Activated CD4-positive, alpha-beta T cell treated with anti-CD3 and anti-CD28 coated beads, Interleukin-2, amount 50 U/mL, for 16 hours (primary cell): ENCODE measurements at regions not wholly inside any gene's neighbourhood (a gene's known extent, or its start where the extent isn't known, plus 50 kb on each side); places are given as distances from the start of the nearest gene placed in this dataset.

ENCODE experiments used
- DNase-seq: peaks from one replicate; pipeline ENCODE4 v3.0.0-alpha.2; 2020

DNA sequence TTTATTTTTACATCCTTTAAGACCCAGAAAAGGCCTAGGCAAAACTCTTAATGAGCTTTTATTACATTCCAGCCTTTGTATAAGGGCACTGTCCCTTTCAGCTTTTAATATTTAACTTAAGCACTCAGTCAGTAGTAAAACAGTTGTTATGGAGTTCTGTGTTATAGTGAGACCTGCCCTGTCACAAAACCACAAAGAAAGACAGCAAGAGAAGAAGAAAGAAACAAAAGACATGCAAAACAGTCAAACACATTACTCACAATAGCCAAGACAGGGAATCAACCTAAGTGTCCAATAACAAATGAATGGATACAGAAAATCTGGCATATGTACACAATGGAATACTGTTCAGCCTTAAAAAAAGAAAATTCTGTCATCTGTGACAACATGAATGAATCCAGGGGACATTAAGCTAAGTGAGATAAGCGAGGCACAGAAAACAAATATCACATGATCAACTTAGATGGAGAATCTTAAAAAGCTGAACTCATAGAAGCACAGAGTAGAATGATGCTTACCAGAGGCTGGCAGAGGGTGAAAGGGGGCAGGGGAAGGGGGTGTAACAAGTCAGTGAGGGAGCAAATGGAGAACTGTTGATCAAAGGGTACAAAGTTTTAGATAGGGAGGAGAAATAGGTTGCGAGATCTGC lies 63.8 kb upstream of the CCNG1 start:
- DNase-seq, result no peak

DNA sequence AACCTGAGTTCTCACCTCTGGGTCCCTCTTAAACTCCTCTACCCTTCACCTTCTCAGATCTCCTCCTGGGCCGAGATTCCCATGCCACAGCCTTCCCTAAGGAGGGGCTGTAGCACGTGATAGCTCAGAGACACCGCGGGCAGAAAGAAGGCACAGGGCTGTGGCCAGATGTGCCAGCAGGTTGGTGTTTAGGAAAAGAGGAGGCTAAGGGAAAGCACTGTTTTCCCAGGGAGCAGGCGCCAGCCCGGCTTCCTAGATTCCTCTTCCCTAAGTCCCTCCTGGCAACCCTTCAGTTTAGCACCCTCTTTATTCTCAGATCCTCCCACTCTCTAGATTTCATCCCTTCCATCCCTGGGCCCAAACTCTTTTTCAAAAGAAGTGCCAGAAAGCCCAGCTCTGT lies 59.4 kb upstream of the CCNG1 start:
- DNase-seq, result no peak

DNA sequence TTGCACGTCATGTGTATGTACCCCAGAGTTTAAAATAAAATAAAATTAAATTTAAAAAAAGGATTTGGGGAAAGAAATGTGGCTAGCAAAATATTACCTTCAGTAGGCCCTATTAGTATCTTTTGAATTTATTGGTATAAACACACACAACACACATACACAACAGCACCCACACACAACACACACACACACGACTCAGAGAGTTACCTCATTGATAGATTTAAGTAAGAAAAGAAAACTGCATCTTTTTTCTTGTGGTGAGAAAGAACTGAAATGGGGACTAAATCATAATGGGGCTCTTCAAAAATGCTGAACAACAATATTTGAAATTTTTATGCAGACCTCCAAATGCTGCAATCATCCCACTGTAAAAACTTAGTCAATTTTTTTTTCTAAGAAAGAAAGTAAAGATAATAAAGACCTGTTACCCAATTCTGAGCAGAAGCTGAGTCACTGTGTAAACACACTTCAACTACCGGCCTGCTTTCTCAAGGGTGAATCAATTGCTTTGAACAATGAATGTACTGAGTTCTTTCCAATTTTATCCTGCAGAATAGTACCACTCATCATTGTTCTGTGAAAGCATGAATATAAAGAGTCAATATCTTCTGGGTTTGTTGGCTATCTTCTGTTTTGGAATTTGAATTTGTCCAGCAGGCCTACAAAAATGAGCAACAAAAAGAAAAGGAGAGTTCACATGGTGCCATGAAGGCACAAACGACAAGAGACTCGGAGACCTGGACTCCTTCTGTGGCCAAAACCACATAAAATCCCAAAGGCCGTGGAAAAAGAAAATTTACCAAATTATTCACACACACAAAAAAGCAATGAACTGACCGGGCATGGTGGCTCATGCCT lies 57.9 kb upstream of the CCNG1 start:
- no peak for DNase-seq

DNA sequence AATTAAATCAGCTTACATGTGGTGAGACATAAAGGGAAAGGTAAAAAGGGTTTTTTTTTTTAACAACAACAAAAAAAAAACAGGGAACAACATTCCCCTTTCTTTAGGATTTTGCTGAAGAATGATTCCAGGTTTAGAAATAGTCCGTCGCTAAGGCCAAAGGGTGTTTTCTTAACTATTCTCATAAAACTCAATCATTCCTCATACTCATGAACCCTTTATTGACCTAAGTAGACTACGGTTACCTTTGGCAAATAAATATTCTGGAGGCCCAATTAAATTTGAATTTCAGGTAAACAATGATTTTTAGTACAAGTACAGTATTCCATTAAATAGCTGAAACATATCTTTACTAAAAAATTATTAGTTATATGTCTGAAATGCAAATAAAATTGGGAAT lies 55.6 kb upstream of the CCNG1 start:
- no peak for DNase-seq

DNA sequence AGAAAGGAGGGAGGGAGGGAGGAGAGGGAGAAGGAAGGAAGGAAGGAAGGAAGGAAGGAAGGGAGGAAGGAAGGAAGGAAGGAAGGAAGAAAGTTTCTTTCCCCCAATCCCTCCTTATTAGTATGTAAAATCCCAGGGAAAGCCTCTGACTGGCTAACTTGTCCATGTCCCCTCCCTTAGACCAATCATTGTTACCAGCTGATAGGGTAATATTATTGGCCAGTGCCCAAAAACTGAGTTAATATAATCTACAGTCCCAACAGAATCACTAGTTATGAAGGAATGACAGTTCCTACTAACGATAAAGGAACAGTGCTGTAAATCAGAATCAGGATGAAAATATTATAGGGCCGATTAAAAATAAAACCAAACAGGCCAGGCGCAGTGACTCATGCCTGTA lies 53.6 kb upstream of the CCNG1 start:
- DNase-seq, result no peak

DNA sequence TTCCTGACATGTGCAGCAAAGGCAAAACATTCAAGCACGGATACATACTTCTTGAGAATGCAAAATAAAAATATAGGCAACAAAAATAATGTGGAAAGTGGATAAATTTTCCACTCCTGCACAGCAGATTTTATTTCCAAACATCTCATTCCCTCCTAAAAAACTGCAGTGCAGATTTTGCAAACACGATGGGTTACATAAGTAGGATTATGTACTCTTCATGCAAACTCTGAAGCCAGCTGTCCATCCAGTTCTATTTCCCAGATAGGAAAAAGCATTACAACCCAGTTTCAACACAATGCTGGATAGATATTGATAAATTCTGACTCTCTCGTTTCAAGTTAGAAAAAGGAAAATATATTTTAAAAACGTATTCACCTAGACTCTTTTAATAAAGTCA lies 52.7 kb upstream of the CCNG1 start:
- DNase-seq, result no peak

DNA sequence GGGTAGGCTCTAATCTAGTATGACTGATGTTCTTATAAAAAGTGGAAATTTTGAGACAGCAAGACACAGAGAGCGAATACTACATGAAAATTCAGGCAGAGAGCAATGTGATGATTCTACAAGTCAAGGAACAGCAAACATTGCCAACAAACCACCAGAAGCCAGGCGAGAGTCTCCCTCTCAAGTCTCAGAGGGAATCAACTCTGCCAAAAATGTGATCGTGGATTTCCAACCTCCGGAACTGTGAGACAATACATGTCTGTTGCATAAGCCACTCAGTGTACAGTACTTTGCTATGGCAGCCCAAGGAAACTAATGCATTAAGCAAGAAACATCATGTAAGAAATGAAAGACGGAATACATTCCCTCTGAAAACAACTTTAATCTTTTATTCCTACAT lies 52.1 kb upstream of the CCNG1 start:
- no peak for DNase-seq

DNA sequence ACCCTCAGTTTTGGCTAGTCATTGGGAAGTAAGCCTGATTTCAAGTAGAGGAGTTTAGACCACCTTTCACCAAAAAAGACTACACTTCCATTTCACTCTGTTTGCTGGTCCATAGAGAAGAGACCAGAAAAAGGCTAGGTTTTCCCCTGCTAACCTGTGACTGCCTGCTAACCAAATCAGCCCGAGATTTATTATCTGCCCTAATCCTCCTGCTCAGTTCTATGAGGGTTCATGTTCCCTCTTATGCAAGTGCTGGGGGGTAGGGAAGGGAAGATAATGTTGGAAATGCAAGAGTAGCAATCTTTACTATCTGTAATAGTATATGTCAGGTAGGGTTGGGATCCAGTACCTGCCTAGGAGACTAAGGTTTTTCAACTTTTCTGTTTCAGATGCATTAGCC lies 51.6 kb upstream of the CCNG1 start:
- no peak for DNase-seq

DNA sequence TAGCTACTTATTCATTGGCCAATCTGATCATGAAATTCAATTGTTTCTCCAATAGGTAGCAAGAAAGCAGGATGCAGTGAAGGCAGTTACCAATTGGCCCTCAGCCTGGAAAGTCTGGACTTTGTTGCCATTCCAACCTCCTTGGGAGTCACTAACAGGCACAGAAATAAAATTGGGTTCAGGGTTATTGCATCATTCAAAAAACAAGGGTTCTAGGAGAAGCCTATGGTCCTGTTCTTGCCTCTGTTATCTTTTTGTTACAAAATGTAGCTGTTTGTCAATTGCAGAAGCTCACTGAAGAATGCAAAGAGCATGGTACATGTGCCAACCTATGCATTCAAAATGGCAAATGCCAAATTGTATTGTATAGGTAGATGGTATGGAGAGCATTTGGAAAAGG lies 51.0 kb upstream of the CCNG1 start:
- no peak for DNase-seq

DNA sequence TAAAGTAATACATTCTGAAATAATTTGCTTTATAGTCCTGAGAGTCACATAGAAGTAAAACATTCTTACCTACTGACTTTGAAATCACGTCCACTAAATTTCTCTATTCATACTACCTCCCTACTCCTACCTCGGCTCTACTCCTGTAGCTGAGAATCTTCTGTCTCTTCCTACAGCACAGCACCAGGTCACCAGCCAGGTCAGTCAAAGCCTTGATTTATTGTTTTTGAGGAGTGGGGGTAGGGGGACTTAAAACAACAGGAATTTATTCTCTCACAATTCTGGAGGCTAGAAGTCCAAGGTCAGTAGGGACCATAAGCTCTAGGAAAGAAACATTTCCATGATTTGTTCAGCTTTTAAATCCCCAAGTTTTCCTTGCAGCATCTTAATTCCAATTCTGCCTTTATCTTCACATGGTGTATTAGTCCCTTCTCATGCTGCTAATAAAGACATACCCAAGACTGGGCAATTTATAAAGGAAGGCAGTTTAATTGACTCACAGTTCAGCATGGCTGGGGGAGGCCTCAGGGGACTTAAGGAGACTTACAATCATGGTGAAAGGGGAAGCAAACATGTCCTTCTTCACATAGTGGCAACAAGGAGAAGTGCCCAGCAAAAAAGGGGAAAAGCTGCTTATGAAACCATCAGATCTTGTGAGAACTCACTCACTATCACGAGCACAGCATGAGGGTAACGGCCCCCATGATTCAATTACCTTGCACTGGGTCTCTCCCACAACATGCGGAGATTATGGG lies 49.6 kb upstream of the CCNG1 start:
- no peak for DNase-seq
